ENCODE measurements at regions not wholly inside any gene's neighbourhood (a gene's known extent, or its start where the extent isn't known, plus 50 kb on each side); places are given as distances from the start of the nearest gene placed in this dataset.

- Mint-ChIP-seq H3K27me3 (peaks cover 3% of the 10 kb centered on the region), H3K36me3 (no peaks in the 10 kb centered on the region), H3K27ac (no peak overlapping the region), H3K4me1 (no peaks in the 10 kb centered on the region), H3K4me3 (no peak overlapping the region), H3K9me3 (no peaks in the 10 kb centered on the region)
These were observed 336.5 kb downstream of the CYP26B1 start for GRCh38 chr2:71811157-71811556.

GRCh38 chr2:71807581-71808451 is 339.8 kb downstream of the CYP26B1 start:
- Mint-ChIP-seq H3K36me3 (no peaks in the 10 kb centered on the region), H3K9me3 (no peaks in the 10 kb centered on the region), H3K4me1 (no peaks in the 10 kb centered on the region), H3K27ac (no peak overlapping the region), H3K27me3 (peaks cover 3% of the 10 kb centered on the region), H3K4me3 (no peak overlapping the region)

DNA sequence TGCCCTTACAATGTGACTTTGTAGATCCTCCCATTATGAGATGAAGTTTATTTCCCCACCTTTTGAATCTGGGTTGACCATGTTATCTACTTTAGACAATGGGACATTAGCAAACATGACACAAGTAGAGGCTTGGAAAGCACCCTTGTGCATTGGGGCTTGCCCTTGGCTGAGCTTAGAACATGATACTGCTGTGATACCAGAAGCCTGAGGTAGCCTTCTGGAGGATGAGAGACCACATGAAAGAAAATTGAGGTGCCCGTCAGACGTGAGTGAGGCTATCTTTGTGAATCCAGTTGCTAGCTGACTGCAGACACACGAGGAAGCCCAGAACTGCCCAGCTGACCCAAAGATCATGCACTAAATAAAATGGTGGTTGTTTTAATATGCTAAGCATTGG is 341.2 kb downstream of the CYP26B1 start:
- Mint-ChIP-seq H3K27ac (no peak overlapping the region), H3K27me3 (peaks cover 6% of the 10 kb centered on the region), H3K4me3 (no peak overlapping the region), H3K9me3 (no peaks in the 10 kb centered on the region), H3K4me1 (no peaks in the 10 kb centered on the region), H3K36me3 (no peaks in the 10 kb centered on the region)

GRCh38 chr2:71804281-71804751 is 343.3 kb downstream of the CYP26B1 start:
- peaks cover 12% of the 10 kb centered on the region for H3K27me3 Mint-ChIP-seq
- no peaks in the 10 kb centered on the region for H3K36me3 Mint-ChIP-seq
- no peaks in the 10 kb centered on the region for H3K4me1 Mint-ChIP-seq
- H3K27ac Mint-ChIP-seq, result no peak overlapping the region
- H3K9me3 Mint-ChIP-seq, result peaks cover 0 to 2% (median 0%) of the 10 kb centered on the region in 3 donors
- H3K4me3 Mint-ChIP-seq, result no peak overlapping the region

DNA sequence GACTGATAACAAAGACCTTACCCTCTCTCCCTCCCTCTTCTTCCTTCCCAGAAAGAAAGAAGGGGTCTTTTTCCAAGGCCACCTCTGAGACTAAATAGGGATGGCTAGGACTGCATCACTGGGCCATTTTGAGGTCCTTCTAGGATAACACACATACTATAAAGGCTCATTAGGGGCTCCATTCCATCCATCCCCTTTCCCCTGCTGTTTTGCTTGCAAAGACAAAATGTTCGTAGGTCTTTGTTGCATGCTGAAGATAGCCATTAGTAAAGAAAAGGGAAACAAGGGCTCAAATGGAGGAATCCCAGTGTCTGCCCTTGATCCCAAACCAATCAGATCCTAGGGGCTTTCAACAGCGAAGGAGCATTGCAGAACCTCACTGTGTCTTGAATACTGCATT is 344.3 kb downstream of the CYP26B1 start:
- Mint-ChIP-seq H3K4me1 (no peaks in the 10 kb centered on the region), H3K27me3 (peaks cover 12% of the 10 kb centered on the region), H3K36me3 (no peaks in the 10 kb centered on the region), H3K9me3 (peaks cover 0 to 2% (median 0%) of the 10 kb centered on the region in 3 donors), H3K4me3 (no peak overlapping the region), H3K27ac (no peak overlapping the region)

DNA sequence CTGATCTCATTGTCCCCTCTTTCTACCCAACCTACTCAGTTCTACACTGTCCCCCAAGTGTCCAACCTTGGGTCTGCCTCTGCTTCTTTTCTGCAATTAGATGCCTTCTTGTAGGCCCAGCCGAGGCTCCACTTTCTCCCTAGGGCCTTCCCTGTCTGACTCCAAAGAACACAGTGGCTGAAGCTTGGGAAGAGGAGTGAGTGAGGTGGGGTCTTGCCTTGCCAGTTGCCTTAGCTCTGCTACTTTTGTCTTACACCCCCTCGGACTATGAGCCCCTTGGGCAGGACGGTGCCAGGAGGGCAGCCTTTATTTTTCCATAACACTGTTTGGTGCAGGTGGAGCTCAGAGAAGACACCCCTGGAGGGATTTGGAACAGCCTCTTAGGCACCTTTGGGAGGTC is 345.1 kb downstream of the CYP26B1 start:
- Mint-ChIP-seq H3K27ac (peak overlapping the region in 1 of 3 donors; percentile 15), H3K36me3 (no peaks in the 10 kb centered on the region), H3K4me1 (no peaks in the 10 kb centered on the region), H3K4me3 (no peak overlapping the region), H3K27me3 (peaks cover 11% of the 10 kb centered on the region), H3K9me3 (peaks cover 0 to 2% (median 0%) of the 10 kb centered on the region in 3 donors)

DNA sequence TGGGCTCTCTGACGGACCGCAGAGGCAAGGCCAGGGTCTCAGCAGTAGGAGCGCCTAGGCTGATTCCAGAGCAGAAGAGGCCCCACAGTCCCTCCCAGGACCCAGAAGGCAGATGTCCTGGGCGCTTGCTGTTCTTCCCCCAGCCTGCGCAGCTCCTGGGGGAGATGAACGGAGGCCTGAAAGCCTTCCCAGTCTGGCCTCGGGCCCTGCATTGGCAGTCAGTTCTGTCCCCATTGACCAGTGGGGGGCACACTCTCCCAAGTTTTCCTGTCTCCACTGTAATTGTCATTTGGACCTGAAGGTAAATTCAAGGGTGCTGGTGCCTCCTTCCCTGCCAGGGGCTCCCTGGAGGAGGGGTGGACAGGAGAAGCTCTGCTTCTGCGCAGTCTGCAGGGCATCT is 345.7 kb downstream of the CYP26B1 start:
- H3K9me3 Mint-ChIP-seq, result peaks cover 0 to 2% (median 0%) of the 10 kb centered on the region in 3 donors
- H3K36me3 Mint-ChIP-seq, result no peaks in the 10 kb centered on the region
- no peak overlapping the region for H3K4me3 Mint-ChIP-seq
- peak overlapping the region in 1 of 3 donors; percentile 15 for H3K27ac Mint-ChIP-seq
- H3K4me1 Mint-ChIP-seq, result no peaks in the 10 kb centered on the region
- H3K27me3 Mint-ChIP-seq, result peaks cover 11% of the 10 kb centered on the region

- Mint-ChIP-seq H3K4me1 (no peaks in the 10 kb centered on the region), H3K36me3 (no peaks in the 10 kb centered on the region), H3K27me3 (peaks cover 11% of the 10 kb centered on the region), H3K27ac (no peak overlapping the region), H3K9me3 (peaks cover 0 to 2% (median 0%) of the 10 kb centered on the region in 3 donors), H3K4me3 (no peak overlapping the region)
These were observed 346.1 kb downstream of the CYP26B1 start for GRCh38 chr2:71801556-71801955.

- H3K9me3 Mint-ChIP-seq, result peaks cover 0 to 2% (median 0%) of the 10 kb centered on the region in 3 donors
- H3K4me3 Mint-ChIP-seq, result no peak overlapping the region
- H3K27me3 Mint-ChIP-seq, result peaks cover 11% of the 10 kb centered on the region
- no peak overlapping the region for H3K27ac Mint-ChIP-seq
- no peaks in the 10 kb centered on the region for H3K36me3 Mint-ChIP-seq
- no peaks in the 10 kb centered on the region for H3K4me1 Mint-ChIP-seq
These were observed 346.8 kb downstream of the CYP26B1 start for GRCh38 chr2:71800851-71801250.

GRCh38 chr2:71800106-71800809 is 346.9 kb downstream of the DYSF start:
- Mint-ChIP-seq H3K27me3 (peaks cover 11% of the 10 kb centered on the region), H3K27ac (no peak overlapping the region), H3K9me3 (peaks cover 0 to 2% (median 0%) of the 10 kb centered on the region in 3 donors), H3K36me3 (no peaks in the 10 kb centered on the region), H3K4me1 (no peaks in the 10 kb centered on the region), H3K4me3 (no peak overlapping the region)

GRCh38 chr2:71799013-71799575 is 345.7 kb downstream of the DYSF start:
- H3K27ac Mint-ChIP-seq, result no peak overlapping the region
- no peaks in the 10 kb centered on the region for H3K4me1 Mint-ChIP-seq
- H3K9me3 Mint-ChIP-seq, result peaks cover 0 to 2% (median 0%) of the 10 kb centered on the region in 3 donors
- no peaks in the 10 kb centered on the region for H3K36me3 Mint-ChIP-seq
- H3K27me3 Mint-ChIP-seq, result peaks cover 11% of the 10 kb centered on the region
- no peak overlapping the region for H3K4me3 Mint-ChIP-seq

GRCh38 chr2:71798266-71799012 is 345.1 kb downstream of the DYSF start:
- H3K27me3 Mint-ChIP-seq, result peaks cover 11% of the 10 kb centered on the region
- no peaks in the 10 kb centered on the region for H3K4me1 Mint-ChIP-seq
- H3K27ac Mint-ChIP-seq, result no peak overlapping the region
- H3K36me3 Mint-ChIP-seq, result no peaks in the 10 kb centered on the region
- H3K4me3 Mint-ChIP-seq, result peak overlapping the region in 1 of 4 donors; percentile 7
- H3K9me3 Mint-ChIP-seq, result peaks cover 0 to 2% (median 0%) of the 10 kb centered on the region in 3 donors

DNA sequence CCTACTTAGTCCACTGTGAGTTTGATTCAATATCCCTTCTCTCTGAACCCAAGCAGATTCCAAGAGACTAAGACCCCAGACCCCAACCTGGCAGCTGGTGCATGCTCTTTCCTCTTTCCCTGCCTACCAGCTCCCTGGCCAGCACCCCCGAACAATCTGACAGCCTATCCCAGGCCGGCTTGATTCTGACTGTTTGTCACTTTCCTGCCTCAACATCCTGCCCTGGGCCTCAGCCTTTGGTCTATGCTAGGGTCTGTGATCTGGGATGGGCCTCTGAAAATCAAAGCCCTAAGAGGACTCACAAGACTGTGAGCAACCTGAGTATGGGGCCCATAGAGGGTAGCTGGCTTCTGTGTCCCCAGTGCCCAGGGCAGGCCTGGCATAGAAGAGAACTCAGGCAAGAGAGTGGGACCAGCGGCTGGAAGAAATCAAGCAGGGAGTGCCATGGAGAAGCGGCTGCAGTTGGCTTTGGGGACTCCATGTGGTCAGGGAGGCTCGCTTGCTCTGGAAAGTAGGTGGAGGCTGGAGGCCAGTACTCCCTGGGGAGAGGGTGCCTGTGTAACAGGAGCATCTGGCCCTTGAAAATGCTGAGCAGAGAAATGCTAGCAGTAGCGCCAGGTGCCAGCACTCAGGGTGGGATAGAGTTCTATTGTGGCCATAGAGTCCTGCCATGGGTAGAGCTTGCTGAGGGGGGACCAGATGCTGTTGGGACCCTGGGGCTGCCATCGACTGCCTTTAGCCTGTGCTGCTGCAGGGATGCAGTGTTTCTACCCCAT is 343.9 kb downstream of the DYSF start:
- H3K36me3 Mint-ChIP-seq, result no peaks in the 10 kb centered on the region
- peaks cover 7% of the 10 kb centered on the region for H3K27me3 Mint-ChIP-seq
- no peak overlapping the region for H3K27ac Mint-ChIP-seq
- H3K9me3 Mint-ChIP-seq, result peaks cover 0 to 2% (median 0%) of the 10 kb centered on the region in 3 donors
- no peak overlapping the region for H3K4me3 Mint-ChIP-seq
- no peaks in the 10 kb centered on the region for H3K4me1 Mint-ChIP-seq

GRCh38 chr2:71796174-71796593 is 342.8 kb downstream of the DYSF start:
- peaks cover 0 to 2% (median 0%) of the 10 kb centered on the region in 3 donors for H3K9me3 Mint-ChIP-seq
- H3K36me3 Mint-ChIP-seq, result no peaks in the 10 kb centered on the region
- no peak overlapping the region for H3K27ac Mint-ChIP-seq
- H3K4me1 Mint-ChIP-seq, result no peaks in the 10 kb centered on the region
- H3K27me3 Mint-ChIP-seq, result peaks cover 5% of the 10 kb centered on the region
- H3K4me3 Mint-ChIP-seq, result no peak overlapping the region
